Mononuclear cell (primary cell): ENCODE measurements at regions not wholly inside any gene's neighbourhood (a gene's known extent, or its start where the extent isn't known, plus 50 kb on each side); places are given as distances from the start of the nearest gene placed in this dataset.

ENCODE experiments used
- H3K27me3 ChIP-seq: 2 replicates; pipeline ENCODE4 v1.6.0; 2011; ENCODE audit warnings: low read length, control low read depth; ENCODE audit not compliant: insufficient read depth
- H3K4me1 ChIP-seq: 2 replicates; pipeline ENCODE4 v1.5.1; 2011; ENCODE audit warnings: mild to moderate bottlenecking, low read length, control low read depth; ENCODE audit not compliant: insufficient read depth
- H3K4me3 ChIP-seq: 2 replicates; pipeline ENCODE4 v1.5.1; 2011; ENCODE audit warnings: mild to moderate bottlenecking, low read length, moderate library complexity
- H3K9me3 ChIP-seq: 2 replicates; pipeline ENCODE4 v1.5.1; 2011; ENCODE audit warnings: low read depth, mild to moderate bottlenecking, control low read depth, low read length

- H3K27me3 ChIP-seq, result no peaks in the 10 kb centered on the region
- peaks cover 10% of the 10 kb centered on the region for H3K4me1 ChIP-seq
- no peaks in the 10 kb centered on the region for H3K9me3 ChIP-seq
- no peak overlapping the region for H3K4me3 ChIP-seq
Measured at GRCh38 chr12:116354534-116354933, 77.0 kb upstream of the MED13L start.

- Histone ChIP-seq H3K9me3 (no peaks in the 10 kb centered on the region), H3K4me3 (no peak overlapping the region), H3K4me1 (peaks cover 15% of the 10 kb centered on the region), H3K27me3 (no peaks in the 10 kb centered on the region)
Measured at GRCh38 chr12:116354950-116355783, 77.7 kb upstream of the MED13L start.

- Histone ChIP-seq H3K9me3 (no peaks in the 10 kb centered on the region), H3K27me3 (no peaks in the 10 kb centered on the region), H3K4me1 (peaks cover 28% of the 10 kb centered on the region), H3K4me3 (no peak overlapping the region)
Measured at GRCh38 chr12:116358536-116358892, 81.0 kb upstream of the MED13L start.

GRCh38 chr12:116358893-116359761 is 81.6 kb upstream of the MED13L start:
- Histone ChIP-seq H3K27me3 (no peaks in the 10 kb centered on the region), H3K9me3 (no peaks in the 10 kb centered on the region), H3K4me1 (peaks cover 28% of the 10 kb centered on the region), H3K4me3 (peak overlapping the region; percentile 23)

- no peaks in the 10 kb centered on the region for H3K27me3 ChIP-seq
- H3K4me3 ChIP-seq, result no peak overlapping the region
- H3K9me3 ChIP-seq, result no peaks in the 10 kb centered on the region
- peaks cover 28% of the 10 kb centered on the region for H3K4me1 ChIP-seq
Measured at GRCh38 chr12:116360579-116361413, 83.3 kb upstream of the MED13L start.

- H3K9me3 ChIP-seq, result no peaks in the 10 kb centered on the region
- H3K4me3 ChIP-seq, result no peak overlapping the region
- H3K4me1 ChIP-seq, result peaks cover 28% of the 10 kb centered on the region
- H3K27me3 ChIP-seq, result no peaks in the 10 kb centered on the region
Measured at GRCh38 chr12:116361414-116362223, 84.1 kb upstream of the MED13L start.

DNA sequence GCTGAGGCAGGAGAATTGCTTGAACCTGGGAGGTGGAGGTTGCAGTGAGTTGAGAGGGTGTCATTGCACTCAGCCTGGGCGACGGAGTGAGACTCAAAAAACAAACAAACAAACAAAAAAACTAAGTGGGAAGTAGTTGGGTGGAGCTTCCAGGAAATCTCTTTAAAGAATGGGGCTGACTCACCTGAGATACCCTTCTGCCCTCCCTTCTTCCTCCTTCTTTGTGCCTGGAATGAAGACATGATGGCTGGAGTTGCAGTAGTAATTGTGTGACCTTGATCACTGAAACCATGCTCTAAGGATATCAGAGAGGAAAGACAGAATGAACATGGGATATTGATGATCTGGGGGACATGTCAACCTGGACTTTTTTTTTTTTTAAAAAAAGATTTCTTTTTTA is 87.6 kb upstream of the MED13L start:
- Histone ChIP-seq H3K4me1 (peaks cover 12% of the 10 kb centered on the region), H3K4me3 (no peak overlapping the region), H3K9me3 (no peaks in the 10 kb centered on the region), H3K27me3 (no peaks in the 10 kb centered on the region)

GRCh38 chr12:116365606-116366455 is 88.3 kb upstream of the MED13L start:
- H3K4me3 ChIP-seq, result no peak overlapping the region
- H3K4me1 ChIP-seq, result peaks cover 7% of the 10 kb centered on the region
- no peaks in the 10 kb centered on the region for H3K27me3 ChIP-seq
- H3K9me3 ChIP-seq, result no peaks in the 10 kb centered on the region

DNA sequence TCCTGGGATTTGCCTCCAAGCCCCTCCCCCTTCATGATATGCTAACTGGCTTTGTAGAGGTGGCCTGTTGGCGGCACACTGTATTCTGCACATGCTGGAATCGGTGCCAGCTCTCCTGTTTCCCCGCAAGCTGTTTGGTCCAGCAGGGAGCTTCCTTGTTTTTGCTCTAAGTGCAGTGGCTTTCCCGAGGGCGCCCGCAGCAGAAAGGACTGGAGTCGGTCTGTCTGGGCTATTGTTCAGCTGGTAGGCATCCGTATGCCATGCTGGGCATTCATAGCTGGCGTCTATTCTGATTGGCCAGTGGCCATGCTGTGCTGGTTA is 88.9 kb upstream of the MED13L start:
- peaks cover under 1% of the 10 kb centered on the region for H3K4me1 ChIP-seq
- H3K9me3 ChIP-seq, result no peaks in the 10 kb centered on the region
- H3K4me3 ChIP-seq, result no peak overlapping the region
- H3K27me3 ChIP-seq, result no peaks in the 10 kb centered on the region

GRCh38 chr12:116366824-116367223 is 89.3 kb upstream of the MED13L start:
- no peaks in the 10 kb centered on the region for H3K27me3 ChIP-seq
- no peaks in the 10 kb centered on the region for H3K4me1 ChIP-seq
- H3K9me3 ChIP-seq, result no peaks in the 10 kb centered on the region
- H3K4me3 ChIP-seq, result no peak overlapping the region

DNA sequence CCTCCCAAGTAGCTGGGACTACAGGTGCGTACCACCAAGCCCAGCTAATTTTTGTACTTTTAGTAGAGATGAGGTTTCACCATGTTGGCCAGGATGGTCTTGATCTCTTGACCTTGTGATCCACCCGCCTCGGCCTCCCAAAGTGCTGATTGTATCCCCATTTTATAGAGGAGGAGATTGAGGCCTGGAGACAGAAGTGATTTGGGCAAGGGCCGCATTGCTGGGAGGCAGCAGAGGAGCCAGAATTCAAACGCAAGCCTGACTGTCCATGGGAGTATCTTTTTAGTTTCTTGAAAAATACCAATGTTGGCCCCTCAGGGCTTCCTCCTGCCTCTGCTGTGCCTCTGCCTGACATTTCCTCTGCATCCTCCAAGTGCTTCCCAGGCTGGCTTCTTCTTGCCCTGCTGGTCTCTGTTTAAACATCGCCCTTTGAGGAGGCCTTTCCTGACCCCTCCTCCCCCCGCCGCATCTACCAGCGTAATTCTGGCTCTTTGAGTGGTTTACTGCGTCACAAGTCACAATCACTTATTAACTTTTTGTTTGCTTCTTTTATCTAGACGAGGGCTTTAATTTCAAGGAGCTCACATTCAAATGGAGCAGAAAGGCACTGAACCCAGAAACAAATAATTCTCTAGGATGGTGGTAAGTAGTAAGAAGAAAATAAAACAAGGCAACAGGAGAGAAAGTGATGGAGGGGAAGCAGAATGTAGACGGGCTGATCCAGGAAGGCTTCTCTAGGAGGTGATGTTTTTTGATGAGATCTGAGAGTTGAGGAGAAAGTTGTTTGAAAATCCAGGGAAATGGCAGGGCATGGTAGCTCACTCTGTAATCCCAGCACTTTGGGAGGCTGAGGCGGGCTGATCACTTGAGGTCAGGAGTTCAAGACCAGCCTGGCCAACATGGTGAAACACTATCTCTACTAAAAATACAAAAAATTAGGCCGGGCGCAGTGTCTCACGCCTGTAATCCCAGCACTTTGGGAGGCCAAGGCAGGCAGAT is 91.0 kb upstream of the MED13L start:
- no peaks in the 10 kb centered on the region for H3K4me1 ChIP-seq

DNA sequence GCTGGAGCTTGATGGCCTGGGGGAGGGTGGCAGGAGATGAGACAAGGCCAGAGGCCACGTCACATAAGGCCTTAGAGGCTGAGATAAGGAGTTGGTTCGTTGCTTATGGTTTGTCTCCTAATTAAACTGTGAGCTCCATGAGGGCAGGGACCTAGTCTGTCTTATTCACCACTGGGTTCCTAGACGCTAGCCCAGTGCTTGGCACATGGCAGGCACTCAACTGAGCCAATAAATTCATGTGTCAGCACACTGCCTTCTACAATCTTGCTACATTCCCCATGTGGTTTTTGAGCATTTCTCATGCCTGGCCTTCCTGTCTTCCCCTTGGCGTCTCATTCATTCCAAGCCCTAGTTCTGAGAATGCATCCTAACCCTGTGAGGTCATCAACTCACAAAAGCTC is 92.5 kb upstream of the MED13L start:
- no peaks in the 10 kb centered on the region for H3K9me3 ChIP-seq
- H3K27me3 ChIP-seq, result no peaks in the 10 kb centered on the region
- no peak overlapping the region for H3K4me3 ChIP-seq
- no peaks in the 10 kb centered on the region for H3K4me1 ChIP-seq

More for the DNA sequence above, 91.0 kb upstream of the MED13L start:
- Histone ChIP-seq H3K9me3 (no peaks in the 10 kb centered on the region), H3K4me3 (no peak overlapping the region), H3K27me3 (no peaks in the 10 kb centered on the region)
